CD4-positive, alpha-beta T cell treated with Interleukin-10 for 1 hour (primary cell): ENCODE measurements at regions not wholly inside any gene's neighbourhood (a gene's known extent, or its start where the extent isn't known, plus 50 kb on each side); places are given as distances from the start of the nearest gene placed in this dataset.
"Not testable (repeated sequence)": the region's sequence is repeated elsewhere in the genome, so short reads cannot be mapped to it uniquely, and the experiment has no call there.

Experiments
- DNase-seq: peaks from one replicate; pipeline ENCODE4 v3.0.0-alpha.2; 2020

DNA sequence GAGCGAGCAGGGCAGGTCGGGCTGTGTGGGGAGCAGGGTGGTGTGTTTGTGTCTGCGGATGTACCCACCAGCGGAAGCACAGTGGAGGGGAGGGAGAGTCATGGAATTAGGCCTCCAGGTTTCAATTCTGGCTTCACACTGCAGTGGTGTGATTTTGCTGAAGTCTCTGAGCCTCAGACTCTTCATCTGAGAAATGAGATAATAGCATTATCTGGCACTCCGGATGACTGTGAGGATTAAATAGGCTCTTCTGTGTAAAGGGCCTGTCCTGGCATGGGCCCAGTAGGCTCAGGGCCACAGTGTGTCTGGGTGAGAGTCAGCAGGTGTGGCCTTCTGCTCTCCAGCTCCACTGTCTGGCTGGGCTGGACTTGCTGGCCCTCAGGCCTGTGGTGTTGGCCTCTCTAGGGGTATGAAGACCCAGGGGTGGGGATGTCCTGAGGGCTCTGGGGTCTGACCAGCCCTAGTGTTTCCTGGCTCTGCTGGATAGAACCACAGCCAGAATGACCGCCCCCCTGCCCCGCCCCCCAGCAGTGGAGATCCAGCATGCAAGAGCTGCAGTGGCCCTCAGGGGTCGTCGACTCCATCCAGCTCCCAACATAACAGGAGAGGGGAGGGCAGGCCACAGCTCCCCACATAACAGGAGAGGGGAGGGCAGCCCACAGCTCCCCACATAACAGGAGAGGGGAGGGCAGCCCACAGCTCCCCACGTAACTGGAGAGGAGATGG lies 178.6 kb downstream of the RPS24 start:
- DNase-seq: no peak

DNA sequence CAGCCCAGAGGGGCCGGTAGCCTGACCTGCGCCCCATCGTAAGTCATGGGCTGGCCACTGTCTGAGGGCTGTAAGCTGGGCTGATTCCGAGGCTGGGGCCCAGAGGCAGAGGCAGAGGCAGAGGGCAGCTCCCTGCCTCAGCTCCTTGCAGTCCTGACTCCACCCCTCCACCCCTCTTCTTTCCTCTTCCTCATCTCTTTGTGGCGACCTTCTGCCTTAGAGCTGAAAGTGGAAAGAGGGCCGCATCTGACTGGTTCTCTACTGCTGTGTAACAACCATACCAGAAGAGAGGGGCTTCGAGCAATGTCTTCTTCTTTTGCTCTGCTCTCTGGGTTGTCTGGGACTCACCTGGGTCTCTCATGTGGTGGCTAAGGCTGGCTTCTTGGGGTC lies 179.1 kb downstream of the RPS24 start:
- no peak for DNase-seq

DNA sequence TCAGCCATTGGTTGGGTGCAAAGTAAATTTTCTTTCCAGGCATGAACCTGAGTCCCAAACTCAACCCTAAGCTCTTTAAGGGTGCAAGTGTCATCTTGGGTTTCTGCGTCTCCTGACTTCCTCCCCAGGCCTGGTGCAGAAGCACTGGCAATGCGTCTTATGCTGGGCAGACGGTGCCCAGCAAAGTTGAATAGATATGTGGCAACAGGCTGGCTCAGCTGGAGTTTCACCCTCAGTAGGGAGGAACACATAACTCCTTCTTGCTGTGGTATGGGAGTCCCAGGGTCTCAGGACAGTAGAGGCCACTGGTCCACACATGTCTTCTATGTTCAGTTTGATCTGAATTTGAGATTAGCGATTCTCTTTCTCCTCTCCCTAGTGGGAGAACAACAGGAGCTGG lies 181.3 kb downstream of the RPS24 start:
- DNase-seq: no peak

DNA sequence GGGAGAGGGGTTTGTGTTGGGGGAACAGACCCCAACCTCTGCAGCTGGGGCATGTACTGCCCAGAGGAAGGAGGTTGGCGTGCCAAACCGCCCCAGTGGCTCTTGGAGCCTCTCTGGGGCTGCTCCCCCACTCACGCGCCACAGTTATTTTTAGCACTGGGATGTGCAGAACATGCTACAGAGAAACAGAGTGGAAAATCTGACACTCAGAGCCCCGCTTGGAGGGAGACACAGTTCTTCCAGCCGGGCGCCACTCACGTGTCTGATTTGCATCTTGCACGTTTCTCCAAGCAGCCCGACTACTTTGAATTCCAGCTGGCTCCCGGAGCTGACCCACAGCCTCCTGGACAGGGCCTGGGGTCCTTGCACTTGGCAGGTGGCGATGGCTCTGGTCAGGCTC lies 182.0 kb downstream of the RPS24 start:
- DNase-seq: no peak

DNA sequence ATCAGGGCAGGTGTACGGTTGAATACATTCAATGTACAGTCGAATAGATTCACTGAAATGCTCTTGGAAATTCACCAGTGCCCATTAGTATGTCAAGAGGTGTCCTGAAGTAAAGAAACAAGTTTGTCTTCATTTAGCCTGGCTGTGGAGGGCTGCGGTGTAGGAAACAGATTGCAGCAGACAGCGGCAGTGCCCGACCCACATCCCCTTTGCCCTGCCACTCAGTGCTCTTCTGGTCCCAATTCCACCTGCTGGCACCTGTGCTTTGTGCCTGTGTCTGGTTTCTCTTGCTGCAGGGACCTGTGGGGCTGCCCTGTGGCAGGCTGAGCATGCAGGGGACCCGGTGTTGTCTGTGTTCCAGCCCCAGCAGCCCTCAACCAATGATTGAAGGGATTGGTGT lies 183.7 kb downstream of the RPS24 start:
- no peak for DNase-seq

DNA sequence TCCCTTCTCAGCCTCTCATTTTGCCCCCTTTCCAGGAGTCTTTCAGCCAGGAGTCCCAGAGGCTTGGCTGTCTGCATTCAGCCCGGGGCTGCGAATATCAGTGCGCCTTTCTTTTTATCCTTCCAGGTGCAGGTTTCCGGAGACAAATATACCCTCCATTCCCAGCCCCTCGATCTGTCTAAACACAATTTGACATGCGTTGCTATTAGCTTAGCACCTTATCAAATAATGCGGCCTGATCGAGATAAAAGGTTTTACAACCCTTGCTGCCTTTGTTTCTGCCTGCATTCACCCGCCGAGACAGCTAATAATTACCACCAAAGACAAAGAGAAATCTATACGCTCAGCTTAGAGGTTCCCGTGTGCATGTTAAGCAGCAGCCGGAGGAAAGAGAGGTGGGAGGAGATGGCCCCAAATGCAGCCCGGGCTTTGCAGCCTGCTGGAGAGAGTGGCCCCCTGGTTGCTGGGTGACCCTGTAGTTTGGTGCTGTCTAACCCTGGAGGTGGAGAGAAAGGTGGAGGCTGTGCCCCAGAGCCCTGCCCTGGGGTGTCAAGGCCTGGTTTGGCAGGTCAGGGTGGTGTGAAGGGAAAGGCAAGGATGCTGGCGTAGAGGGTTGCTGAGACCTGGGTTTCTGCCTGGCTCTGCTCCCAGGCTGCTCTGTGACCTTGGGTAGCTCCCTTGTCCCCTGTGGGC lies 185.3 kb downstream of the RPS24 start:
- DNase-seq: no peak

DNA sequence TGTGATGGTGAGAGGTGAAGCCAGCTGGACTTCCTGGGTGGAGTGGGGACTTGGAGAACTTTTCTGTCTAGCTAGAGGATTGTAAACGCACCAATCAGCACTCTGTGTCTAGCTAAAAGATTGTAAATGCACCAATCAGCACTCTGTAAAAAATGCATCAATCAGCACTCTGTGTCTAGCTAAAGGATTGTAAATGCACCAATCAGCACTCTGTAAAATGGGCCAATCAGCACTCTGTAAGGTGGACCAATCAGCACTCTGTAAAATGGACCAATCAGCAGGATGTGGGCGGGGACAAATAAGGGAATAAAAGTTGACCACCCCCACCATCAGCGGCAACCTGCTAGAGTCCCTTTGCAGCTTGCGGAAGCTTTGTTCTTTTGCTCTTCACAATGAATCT lies 185.9 kb downstream of the RPS24 start:
- DNase-seq: not testable (repeated sequence)

DNA sequence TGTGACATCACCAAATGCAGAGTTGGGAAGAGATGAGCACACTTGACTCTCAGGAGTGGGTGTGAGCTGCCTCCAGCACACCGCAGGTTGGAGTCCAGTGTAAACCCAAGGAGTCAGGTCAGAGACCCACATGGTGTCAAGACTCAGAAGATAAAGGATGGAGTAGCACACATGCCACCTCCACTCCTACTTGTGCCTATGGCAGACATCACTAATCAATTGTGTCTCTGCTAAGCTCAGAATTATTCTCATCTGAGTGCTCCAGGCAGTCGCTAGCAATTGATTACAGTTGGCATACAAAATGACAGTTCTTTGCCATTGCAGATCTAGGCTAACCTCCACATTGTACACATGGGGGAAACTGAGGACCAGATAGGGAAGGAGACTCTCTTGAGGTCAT lies 187.1 kb downstream of the RPS24 start:
- no peak for DNase-seq

DNA sequence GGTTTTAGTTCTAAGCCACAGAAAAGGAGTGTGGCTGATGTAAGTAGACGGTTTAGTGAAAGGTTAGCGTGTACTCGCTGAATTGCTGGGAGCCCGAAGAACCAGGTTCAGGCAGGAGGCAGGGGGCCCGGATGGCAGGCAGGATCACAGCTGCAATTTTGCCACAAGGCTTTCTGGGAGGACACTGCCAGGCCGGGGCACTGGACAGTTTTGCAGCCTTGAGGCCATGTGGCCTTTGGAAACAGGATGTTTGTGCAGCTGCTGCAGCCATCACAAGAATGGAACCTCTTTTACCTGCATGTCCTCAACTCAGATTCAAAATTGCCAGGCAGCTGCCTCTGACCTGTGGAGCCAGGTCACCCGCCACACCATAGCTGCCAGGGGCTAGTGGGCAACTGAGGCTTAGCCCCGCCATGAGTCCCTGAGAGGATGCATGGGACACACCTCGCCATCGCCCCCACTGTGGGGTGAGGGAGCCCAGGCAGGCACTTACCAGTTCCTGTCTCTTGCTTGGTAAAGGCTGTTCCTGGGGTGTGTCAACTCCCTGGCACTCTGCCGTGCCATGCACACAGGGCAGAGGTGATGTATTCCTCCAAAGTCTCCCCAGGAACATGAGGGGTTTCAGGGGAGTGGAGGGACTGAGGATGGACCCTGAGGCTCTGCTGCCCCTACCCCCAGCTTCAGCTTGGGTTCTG lies 188.6 kb downstream of the RPS24 start:
- no peak for DNase-seq

DNA sequence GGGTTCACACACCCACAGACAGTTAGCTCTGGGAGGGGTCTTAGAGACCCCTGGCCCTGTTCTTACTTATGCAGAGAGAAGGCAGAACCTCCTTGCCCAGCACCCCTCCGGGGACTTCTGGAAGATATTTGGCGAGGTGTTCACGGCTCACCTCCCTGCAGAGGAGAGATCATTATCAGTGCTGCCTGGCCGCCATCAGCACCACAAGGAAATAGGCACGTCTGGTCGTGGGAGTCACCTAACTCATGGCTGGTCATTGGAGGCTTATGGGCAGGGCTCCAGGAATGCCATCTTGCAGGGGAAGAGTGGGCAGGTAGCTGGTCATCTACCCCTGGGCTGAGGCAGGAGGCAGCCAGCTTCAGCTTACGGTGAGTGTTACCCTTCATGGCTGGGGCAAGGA lies 189.4 kb downstream of the RPS24 start:
- DNase-seq: no peak

DNA sequence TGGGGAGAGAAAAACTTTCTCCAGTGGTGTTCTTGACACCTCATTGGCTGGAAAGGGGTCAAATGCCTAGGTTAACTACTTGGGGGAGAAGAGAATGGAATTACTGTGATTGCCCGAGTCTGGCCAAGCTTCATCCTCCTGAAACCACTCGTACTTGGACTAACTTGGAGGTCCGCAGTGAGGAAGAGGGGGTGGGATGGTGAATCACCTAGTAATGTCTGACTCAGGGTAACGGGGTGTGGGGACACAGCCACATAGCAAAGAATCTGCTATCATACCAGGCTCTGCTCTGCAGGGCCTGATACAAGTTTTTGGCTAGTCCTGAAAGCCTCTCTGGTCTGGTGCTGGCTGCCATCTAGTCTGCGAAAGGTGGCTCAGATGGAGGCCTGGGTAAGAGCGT lies 190.9 kb downstream of the RPS24 start:
- no peak for DNase-seq

DNA sequence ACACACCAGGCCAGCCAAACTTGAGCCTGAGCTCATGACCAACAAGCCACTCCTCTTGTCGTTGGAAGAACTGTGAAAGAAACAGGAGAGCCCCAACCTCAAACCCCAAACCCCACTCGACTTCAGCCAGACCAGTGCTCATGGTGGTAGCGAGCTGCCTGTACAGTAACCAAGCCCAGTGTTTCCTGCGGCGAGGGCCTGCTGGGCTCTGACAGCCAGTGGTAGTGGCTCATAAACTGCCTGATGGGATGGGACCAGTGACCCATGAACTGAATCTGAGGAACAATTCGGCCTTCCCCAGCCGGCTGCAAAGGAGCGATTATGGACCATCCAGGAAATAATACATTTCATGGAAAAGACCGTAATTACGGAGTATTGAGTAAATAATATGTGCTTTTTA lies 191.9 kb downstream of the RPS24 start:
- no peak for DNase-seq

DNA sequence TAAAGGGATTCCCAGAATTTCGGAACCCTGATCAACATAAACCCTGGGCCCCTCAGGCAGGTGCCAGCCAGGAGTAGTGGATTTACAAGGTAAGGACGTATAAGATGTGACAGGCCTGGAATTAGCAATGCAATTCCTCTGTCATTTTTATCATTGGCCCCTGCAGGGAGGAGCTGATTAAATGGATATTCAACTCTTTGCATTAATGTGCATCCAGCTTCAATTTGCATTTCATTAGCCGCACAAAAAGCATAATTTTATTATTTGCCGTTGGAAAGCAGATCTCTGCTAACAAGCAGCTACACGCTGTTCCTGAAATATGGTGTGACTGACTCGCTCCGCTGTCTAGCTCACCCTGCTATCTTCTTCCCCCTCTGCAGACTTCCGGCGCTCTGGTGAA lies 195.8 kb downstream of the RPS24 start:
- no peak for DNase-seq

DNA sequence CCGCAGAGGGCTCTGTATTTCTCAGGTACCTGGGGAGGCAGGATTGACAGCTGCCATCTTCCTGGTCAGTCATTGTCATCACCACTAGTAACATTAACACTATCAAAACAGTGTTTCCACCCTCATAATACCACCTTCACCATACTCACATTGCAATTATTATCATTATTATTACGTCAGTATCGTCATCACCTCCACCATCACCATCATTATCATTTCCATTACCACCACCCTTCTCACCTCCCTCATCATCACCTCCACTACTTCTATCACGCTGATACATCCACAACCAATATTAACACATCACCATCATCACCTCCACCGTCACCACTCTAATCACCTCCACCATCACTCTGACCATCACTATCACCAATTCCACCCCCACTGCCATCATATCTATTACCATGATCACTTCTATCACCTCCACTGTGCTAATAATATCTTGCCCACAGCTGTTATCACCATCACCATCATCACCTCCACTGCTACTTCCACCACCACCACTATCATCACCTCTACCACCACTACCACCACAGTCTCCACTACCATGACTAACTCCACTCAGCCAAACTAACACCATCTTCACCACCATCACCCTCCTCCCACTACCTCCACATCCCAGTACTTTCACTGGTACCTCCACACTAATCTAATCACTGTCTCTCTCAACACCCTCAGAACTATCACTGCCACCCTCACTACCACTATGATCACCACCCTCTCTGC lies 196.4 kb downstream of the RPS24 start:
- DNase-seq: no peak

DNA sequence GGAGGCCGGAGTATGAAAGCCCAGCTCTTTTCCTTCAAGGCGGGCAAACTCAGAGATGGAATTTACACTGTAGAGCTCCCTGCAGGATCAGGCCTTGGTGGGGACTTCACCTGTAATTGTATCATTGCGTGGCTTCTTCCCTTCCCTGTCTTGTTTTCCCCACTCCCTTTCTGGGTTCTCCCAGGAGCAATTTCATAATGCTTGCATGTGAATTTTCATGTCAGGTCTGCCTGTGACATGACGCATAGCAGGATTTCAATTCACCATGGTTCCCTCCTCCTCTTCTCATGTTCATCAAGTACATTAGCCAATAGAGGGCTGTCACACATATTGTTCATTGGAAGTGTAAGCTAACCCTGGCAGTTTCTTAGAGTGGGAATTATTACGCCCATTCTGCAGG lies 197.7 kb downstream of the RPS24 start:
- DNase-seq: no peak

DNA sequence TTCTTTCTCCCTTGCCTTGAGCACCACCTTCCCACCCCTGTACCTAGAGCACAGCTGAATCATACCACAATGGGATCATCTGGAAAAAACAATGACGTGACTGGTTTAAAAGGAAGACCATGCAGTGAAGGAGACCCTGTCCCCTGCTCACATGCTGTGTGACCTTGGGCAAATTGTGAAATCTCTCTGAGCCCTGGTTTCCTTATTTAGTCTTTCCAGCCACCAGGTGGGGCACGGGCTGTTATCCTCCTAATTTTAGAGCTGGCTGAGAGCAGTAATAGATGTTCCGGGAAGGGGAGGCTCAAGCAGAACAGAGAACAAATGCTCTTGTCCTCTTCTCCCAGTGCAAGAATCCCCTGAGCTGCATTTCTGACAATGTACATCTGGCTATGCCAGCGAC lies 198.3 kb downstream of the RPS24 start:
- DNase-seq: no peak

DNA sequence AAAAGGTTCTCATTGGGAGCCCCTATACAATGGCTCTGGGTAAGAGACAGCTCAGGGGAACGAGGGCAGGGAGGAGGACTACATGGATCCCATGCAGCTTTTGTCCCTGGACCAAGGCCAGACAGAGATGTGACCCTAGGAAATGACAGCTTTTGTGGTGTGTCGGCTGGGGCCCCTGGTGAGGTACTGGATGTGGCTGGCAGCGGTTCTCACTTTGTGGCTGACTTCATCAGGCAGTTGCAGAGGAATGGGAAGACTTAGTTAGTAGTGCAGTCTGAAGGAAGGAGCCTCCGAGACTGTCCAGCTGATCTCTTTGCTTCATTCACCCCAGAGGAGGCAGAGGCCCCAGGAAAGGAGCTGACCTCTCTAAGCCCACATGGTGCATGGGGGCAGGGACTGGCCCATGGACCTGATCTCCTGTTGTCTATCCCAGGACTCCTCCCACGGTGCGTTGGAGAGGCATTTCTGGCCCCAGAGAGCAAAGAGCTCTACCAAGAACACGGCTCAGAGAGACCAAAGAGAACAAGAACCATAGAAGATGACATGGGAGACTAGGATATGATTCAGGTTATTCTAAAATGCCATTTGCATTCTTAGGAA lies 202.9 kb downstream of the RPS24 start:
- DNase-seq: no peak

DNA sequence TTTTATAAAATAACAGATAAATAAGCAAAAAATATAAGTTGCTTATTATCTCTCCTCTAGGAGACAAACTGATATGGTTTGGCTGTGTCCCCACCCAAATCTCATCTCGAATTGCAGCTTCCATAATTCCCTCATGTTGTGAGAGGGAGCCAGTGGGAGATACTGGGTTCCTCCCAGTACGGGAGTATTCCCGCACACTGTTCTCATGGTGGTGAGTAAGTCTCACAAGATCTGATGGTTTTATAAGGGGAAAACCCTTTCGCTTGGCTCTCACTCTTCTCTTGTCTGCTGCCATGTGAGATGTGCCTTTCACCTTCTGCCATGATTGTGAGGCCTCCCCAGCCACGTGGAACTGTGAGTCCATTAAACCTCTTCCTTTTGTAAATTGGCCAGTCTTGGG lies 204.3 kb downstream of the RPS24 start:
- not testable (repeated sequence) for DNase-seq

DNA sequence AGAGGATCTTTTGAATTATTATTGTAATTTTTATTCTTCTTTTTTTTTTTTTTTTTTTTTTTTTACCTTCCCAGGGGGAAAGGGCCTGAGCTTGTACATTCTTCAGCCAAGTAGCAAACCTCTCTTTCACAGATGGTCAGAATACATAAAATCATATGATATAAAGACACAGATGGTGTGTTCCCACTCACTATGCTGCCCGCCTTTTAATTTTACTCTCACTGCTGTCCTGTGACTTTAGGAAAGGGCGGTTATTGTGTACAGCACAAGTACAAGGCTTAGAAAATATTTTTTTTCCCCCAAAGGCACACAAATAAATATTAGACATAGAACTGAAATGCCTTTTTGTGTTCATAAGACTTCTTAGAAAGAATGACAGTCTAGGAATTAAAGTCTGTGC lies 213.6 kb downstream of the RPS24 start:
- no peak for DNase-seq

DNA sequence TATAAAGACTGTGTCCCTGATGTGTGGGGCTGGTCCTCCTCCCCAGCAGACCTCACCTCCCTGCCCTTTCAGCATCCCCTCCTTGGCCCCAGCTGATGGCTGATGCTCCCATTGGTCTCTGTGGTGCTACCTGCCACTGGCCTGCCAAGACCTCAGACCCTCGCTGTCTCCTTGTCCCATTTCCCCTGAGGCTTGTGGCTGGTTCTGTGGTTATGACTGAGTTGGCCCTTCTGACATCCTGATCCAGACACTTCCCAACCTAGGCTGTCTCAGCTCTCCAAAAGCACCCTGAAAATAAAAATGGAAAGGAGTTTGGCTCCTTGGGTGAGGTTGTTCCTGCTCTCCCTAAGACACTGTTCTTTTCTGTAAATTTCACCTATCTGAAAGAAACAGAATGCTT lies 214.2 kb downstream of the RPS24 start:
- DNase-seq: no peak

DNA sequence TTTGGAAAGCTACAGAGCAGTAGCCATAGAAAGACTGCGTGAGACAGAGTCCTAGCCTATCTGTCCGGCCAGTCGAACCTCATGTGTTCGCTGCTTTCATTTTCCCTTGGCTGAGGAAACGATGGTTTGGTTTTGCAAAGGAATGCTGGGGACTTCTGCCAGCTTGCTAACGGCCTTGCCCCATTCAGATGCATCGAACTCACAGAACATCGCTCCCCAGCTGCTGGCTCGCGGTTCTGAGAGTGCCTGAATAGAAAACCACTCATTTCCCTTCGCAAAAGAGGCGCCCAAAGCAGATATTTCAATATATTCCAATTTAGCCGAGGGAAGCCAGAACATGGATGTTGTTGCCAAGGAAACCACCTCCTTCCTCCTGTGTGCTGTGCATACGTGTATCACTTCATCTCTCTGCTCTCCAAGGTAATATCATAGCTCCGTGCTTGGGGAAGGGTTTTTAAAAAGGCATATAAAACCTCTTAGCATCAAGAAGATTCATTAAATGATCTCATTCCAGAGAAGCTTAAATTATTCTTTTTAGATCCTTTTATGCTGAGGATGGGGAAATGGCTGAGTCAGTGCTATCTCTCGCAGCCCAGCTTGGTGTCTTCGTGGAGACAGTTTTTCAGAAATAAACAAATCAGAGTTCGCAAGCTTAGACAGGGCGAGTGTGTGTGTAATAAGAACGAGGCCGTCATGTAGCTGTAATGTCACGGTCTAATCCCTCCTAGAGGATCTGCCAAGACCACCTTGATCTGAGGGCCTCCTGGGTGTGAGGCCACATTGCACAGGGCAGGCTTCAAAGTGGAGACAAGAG lies 215.2 kb downstream of the RPS24 start:
- no peak for DNase-seq

DNA sequence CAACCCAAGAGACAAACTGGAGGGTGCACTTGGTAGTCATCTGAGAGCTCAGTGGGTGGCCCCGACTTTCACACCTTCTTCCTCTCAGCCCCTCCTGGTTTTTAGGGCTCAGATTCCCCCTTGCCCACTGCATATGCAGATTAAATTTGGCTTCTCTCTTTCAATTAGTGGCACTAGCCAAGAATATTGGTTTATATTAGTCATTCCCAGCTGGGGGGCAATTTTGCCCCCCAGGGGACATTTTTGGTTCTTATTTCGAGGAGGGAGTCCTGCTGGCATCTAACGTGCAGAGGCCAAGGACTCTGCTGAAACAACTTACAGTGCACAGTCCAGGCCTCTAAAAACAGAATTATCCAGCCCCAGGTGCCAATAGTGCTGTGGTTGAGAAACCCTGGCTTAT lies 216.0 kb downstream of the RPS24 start:
- no peak for DNase-seq
